ENCODE measurements at regions not wholly inside any gene's neighbourhood (a gene's known extent, or its start where the extent isn't known, plus 50 kb on each side); places are given as distances from the start of the nearest gene placed in this dataset.
"Not testable (repeated sequence)": the region's sequence is repeated elsewhere in the genome, so short reads cannot be mapped to it uniquely, and the experiment has no call there.

DNA sequence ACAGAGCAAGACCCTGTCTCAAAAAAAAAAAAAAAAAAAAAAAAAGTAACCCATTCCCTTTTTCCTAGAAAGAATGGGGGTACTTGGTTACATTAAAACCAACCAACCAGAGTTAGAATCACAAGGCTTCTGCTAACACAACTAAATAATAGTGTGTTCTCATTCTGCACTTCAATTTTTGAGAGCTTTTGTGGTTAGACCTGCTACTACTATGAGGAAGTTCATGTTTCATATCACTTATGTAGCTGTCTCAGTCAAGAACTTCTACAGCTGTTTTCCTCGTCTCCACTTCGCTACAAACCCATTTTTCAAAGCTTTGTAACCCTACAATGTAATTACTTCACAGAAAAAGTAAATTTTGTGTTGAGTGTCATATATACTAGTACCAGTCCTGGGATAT is 58.3 kb downstream of the PDHA2 start:
- no peak for DNase-seq

DNA sequence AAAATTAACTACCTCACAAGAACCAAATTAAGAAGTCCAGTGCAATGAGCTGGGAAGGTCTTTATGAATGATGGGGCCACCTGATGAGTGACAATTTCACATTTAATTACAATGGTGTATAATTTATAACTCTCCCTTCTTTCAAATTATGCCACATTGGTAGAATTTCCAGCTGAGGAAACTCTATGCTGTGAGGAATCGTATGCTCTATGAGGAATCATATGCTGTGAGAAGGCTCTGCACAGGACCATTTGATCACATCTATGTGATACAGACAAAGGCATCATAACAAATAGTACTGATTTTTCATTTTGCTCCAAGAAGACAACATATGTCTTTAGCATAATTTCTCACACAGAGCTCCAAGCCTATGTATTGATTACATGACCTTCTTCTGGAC is 69.3 kb downstream of the PDHA2 start:
- DNase-seq = no peak

DNA sequence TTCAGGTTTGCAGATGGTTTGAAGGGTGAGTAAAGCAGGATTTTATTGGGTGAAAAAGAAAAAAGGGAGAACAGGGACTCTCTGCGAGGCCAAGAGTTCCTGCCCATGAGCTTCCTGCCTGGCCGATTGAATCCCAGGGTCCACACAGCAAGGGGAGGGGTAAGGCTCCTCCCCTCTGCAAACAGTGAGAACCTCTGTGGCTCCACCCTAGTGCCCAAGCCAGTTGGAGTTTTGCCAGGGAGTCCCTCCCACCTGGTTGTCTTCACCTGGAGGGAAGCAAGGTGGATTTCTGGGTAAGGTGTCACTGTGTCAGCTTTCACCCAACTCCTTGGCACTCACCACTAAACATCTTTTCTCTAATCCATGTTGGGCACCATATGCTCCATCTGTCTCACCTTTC is 70.9 kb downstream of the PDHA2 start:
- no peak for DNase-seq

DNA sequence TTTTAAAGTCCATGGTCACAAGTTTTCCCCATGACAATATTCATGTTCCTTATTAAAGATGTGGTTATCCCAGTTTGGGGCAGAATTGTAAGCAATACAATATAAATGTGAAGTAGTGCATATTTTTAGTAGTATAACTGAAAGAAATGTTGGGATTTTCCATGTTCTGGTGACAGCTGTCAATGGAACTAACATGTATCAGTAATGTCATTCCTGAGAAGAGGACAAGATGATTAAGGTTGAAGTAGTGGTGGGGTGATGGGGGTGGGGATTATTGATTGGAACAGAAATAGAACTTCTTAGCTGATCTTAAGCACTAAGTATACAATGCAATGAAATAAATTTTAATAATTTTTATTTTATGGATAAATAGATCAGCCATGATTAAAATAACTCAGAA is 81.6 kb downstream of the PDHA2 start:
- DNase-seq = no peak

DNA sequence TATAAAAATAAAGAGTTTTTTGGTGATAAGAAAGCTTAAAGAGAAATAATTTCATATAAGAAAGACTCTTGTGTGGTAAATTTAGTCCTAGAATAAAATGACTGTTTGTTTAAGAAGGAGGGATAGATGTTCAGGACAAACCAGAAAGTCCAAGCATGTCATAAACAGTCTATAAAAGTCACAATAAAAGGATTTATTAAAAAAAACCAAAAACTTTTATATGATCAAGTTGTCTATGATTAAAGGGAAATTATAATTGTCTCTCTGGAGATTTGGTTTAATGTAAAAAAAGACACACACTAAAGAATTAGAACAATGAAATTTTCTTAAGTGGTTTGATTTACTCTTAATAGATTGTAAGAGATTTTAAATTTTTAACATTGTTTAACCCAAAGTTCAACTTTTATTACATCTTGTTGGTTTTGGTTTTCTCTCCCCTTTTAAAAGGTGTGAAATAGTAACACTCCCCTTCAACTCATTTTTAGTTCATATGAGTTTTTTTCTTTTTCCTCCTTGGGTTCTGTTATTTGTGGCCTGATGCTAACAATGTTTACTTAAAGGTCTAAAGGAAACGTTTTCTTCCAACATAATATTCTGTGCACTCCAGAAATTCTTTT is 89.7 kb downstream of the PDHA2 start:
- no peak for DNase-seq

DNA sequence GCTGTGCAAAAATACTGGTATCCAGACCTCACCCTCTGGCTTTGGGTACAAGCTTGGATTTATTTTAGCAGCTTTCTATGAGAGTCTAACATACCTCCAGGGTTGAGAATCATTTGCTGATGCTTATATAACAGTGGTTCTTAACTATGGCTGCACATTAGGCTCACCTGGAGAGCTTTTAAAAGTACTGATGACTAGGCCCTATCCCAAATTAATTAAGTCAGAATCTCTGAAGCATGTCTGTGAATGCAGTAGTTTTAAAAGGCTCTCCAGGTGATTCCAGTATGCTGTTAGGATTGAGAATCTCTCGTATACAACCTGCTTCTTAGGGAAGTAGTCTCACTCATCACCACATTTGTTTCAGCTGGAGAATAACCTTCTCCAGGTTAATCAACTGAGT is 99.2 kb downstream of the PDHA2 start:
- DNase-seq = no peak

DNA sequence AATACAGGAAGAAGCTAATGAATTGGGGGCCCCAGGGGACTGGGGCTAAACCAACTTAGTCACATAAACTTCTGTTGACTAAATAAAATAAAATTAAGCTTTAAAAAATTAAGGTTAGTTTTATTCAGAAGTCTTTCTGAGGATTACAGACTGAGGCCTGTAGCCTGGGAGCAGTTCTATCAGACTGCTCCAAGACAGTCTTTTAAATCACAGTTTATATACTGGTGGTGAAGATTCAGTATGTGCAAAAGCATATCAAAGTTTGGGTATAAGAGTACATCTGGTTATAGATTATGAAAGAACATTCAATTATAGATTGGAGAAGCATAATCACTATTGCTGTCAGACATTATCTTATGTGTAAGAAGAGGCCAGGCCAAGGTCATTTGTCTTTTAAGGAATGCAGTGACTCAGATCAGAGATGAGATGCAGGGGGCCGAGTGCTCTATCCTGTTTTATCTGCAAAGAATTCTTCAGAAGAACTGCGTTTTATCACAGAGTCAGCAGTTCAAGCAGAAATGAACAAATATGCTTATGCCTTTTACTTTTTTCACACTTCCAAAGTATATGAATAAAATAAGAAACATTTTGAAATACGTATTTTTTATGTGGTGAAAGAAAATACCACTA is 109.4 kb downstream of the PDHA2 start:
- DNase-seq = no peak

DNA sequence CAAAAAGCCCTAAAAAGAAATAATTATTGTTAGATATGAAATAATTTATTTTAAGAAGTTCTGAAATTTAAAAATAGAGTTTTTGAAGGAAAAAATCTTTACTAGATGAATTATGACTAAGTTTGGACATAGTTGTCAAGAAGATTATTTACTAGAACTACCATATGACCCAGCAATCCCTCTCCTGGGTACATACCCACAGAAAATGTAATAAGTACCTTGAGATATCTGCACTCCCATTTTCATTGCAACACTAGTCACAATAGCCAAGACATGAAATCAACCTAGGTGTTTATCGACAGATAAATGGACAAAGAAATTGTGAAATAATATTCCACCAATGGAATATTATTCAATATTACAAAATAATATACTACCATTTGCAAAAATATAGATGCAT is 109.9 kb downstream of the PDHA2 start:
- DNase-seq = no peak

DNA sequence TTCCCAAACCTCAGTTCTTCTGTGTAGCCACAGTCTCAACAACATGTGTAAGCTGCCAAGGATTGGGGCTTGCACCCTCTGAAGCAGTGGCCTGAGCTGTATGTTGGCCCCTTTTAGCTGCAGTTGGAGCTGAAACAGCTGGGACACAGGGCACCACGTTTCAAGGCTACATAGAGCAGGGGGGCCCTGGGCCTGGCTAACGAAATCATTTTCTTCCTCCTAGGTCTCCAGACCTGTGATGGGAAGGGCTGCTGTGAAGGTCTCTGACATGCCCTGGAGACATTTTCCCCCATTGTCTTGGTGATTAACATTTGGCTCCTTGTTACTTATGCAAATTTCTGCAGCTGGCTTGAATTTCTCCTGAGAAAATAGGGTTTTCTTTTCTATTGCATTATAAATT is 112.6 kb downstream of the PDHA2 start:
- DNase-seq = not testable (repeated sequence)

DNA sequence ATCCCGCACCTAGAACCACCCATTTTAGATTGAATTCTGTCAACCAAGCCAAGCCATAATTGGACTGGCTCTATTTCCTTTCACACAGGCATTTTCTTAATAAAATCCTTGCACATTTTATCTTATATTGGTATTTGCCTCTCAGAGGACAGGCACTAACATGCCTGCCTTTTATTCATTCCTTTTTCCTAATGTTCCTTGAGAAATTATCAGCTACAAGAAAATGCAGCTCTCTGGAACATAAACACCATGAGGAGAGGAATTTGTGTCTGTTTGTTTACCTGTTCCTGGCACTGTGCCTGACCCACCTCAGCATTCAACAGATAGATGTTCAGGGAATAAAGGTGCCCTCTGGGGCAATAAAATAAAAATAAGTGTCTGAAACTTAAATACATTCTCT is 116.2 kb downstream of the PDHA2 start:
- DNase-seq = no peak

DNA sequence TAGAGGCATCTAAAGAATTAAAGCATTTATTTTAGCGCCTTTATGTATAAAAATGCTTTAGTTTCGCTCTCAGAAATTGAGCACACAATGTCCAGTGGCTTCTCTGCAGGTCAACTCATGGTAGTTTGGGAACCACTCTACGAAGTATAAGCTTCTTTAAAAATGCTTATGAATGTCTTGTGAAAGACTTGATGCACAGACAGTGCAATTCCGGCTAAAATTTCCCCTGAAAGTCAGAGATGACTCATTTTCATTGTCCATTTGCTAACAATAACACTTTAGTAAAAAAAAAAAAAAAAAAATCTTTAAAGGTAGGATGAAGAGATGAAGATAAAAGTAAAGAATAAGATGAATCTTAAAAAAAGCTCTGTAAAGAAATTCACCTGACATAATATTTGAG is 117.2 kb downstream of the PDHA2 start:
- DNase-seq = no peak

DNA sequence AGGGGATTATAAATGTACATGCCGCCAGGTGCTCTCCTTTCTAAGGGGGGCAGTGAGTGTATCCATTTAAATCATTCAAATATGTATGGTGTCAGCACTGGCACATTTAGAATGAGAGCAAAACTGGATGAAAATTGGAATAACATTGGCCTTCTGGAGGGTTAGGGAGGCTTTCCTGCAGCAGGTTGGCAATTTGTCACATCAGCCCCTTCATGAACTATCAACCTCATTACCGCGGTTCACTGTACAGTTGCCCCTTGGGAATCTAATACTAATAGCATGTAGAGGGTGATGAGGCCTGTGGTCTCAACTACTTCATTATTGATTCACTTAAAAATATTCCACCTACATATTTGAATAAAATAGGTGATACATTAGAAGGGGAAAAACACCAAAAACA is 117.9 kb downstream of the PDHA2 start:
- no peak for DNase-seq

DNA sequence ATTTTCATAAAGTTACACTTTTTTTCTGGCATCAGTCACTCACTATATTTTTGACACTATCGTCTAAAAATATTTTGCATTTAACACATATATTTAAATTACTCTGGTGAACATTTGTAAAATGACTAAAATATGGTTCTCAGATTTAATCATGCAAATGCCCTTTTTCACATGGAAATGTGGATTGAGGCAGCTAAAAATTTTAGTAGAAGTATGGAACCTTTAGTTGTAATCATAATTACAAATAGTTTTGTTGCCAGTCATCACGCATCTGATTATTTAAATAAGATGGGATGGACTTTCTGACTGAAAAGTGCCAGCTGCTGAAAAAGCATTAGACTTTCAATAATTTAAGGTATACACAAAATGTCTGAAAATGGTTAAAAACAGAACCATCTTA is 119.3 kb downstream of the PDHA2 start:
- no peak for DNase-seq

DNA sequence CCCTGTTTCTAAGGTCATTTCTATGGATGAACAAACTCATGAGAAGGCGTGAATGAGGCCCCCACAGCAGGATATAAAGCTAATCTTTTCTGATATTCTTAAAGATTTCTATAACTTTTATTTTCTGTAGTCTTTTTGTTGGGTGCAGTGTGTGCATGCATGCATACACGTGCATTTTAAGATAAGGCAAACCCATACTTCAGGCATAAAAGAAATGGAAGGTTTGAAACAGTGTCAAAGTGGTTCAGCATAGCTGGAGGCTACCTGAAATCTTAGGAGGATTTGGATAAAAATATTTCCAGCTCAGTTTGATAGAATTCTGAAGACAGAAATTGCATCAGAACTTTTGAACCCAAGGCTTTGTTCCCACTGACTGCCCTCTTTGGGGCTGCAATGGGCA is 119.7 kb downstream of the PDHA2 start:
- DNase-seq = no peak

DNA sequence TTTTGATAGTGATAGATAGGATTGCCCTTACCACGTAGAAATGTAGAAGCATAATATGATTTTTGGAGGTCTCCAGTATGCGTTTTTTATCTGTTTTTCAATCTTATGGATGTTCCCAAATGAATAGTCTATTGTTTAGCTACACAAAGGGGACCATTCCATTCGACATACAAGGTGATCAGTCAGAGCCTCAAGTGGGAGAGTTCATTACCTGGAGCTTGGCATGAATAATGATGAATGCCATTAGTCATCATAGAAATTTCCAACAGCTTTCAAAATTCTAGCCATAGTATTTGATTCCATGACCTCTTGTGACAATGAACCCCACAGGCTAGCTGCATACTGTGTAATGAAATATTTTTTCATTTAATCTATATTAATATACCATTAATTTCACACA is 123.6 kb downstream of the PDHA2 start:
- no peak for DNase-seq

DNA sequence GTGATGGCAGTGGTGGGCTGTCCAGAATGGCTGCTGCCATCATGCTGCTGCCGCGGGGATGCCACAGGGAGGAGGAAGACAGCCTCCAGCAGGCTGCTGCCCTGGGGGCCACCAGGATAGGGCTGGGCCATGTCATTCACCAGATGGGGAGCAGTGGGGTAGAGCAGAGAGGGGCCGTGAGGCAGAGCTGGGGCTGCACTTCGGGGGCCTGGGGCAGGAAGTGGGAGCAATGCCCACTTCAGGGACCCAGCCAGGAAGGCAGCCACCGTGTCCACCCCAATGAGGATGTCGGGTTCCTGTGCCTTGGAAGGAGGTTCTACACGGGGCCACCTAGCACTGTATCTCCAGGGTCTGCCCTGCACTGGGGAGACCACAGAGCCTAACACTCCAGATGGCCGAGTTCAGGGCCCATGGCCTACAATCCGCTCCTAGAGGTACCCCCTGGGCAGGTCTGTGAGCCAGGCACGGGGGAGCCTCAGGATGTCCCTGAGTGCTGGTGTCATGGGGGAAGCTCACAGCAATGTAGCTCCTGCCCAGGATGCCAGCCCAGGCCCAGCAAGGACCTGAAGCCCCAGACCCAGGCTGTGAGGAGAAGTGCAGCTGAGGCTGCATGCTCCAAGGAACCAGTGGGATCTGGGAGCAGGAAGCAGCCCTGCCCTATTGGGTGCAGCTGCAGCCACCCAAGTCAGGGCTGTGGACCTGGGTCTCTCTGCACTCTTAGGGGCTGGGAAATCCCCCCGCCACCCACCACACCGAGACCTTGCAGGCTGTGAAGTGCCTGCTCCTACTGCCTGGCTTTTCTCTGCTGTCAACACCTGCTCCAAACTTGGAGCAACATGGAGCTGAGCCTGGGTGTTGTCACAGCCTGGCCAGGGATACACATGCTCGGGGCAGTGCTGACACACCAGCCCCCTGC is 140.3 kb downstream of the PDHA2 start:
- no peak for DNase-seq

DNA sequence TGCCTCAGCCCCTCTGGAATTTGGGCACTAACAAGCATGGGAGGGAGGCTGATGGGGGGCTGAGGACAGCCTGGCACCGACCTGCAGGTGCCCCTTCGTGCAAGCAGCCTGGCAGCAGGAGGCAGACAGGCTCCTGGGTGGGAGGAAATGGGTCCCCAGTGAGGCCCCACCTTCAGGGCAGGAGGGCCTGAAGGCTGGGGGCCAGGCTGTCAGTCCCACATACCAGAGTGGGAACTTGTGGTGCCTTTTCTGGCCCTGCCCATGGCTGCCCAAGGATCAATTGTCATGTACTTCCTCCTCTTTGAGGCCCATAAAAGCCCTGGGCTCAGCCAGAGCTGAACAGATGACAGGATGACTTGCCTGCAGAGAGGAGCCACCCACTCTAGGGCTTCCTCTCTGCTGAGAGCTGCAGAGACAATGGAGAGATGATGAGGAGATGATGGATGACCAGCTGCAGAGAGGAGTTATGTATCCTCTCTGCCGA is 141.0 kb downstream of the PDHA2 start:
- DNase-seq = no peak

DNA sequence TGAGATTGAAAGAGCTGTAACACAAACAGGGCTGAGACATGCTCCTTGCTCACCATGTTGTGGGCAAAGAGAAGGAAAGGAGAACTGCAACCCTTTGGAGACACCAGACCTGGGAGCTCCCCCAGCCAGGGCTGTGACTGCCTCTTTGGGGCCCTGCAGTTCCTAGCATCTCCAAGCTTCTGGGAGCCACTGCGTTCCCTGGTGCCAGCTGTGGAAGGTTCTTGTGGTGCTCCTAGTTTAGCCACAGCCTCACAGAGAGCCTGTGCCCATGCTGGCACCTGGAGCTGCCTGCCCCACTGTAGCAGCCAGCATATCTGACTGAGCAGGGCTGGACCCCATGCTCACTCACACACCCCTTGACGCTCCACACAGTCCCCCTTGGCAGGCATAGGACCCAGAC is 141.7 kb downstream of the PDHA2 start:
- DNase-seq = no peak

DNA sequence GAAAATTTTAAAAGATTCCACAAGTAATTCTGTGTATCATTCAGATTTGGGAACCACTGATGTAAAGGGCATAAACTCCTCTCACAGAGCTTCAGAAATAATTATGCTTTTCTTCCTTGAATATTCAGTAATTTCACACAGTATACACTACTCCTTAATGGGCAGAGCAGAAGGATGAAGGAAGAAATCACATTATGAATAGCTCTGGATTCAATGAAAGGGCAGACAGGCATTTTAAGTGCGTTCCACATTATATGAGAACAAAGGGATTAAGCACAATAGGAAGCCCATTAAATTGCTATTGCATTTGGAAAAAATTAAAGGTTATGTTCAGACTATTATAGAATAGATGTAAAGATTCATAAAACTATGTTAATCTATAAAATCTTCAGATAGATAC is 142.6 kb downstream of the PDHA2 start:
- DNase-seq = no peak

DNA sequence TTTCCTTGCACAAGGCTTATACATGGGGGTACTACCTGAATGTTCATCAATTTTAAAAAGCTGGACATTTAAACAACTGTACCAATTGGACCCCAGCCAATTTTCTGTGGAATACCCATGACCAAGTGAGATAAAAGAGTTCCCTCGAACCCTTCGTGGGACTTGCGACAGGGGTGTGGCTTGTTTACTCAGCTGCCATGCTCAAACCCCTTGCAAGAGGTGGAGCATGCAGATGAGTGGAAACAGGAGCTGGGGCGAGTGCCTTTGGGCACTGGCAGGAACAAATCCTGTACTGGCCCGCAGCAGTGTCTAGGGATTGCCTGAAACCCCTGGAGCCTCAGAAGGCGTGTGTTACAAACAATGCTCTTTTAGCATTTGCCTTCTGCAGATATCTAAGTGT is 144.2 kb downstream of the PDHA2 start:
- no peak for DNase-seq

DNA sequence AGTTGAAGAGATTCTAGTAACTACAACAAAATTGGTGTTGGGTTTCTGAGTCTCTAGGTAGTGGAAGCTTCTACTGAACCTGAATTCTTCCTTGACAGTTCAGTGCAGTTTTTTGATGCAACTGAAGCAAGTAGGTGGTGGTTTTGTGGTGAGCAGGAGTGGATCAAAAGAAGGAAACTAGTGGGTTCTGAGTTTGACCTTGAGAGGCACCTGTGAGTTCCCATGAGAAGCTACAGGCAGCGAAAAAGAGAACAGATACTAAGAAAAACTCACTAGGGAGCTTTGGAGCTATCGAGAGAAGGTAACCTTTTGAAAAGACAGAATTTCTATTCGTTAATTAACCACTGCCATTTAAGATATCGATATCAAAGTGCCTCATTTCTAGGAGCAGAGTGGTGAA is 145.2 kb downstream of the PDHA2 start:
- no peak for DNase-seq

DNA sequence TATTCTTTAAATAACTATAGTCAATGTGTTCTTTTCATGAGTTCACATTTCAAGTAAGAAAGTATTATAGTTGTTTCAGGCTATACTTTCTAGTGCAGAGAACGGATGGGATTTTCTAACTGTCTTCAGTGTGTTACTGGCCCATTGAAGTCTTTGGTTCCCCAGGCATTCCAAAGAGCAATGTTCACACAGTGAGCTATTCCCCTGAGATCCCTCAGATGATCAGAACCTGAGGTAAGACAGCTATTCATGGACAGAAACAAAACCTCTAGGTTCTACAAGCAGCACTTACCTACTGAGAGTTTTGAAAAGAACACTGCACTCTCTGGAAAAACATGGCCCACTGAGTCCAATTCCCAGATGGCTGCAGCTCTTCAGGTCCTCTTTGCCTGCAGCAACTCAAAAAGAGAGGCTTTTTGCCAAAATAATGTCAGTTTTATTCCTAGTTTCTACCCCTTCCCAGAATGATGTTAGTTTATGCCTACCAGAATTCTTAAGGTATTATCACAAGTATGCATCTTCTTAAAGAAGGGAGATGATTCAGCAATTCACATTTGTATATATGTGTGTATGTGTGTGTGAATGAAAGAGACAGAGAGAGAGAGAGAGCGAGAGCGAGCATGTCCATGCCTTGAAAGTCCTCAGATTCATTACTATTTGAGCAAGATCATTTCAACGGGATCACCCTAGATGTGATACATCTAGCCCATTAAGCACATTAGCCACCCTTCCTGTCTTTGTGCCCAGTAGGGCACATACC is 146.1 kb downstream of the PDHA2 start:
- no peak for DNase-seq

DNA sequence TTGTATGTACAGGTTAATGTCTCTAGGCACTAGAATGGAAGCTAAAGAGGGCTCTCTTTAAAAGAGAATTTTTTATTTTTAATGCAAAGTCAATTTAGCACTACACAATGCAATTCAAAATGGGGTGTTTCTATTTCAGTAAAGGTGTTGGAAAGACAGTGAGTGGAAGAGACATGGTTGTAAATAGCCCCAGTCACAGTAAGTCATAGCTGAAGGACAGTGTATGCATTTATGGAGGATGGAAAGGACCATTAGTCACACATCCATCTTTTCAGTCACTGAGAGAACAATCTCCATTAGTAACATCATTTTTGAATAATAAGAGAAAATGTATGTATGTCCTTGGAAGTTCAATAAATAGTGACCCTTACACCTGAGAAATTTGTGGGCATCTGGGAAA is 148.0 kb downstream of the PDHA2 start:
- no peak for DNase-seq

Data from NCI-H1694 treated with DMSO at 0.1 percent for 48 hours (cell line).